ENCODE measurements at regions not wholly inside any gene's neighbourhood (a gene's known extent, or its start where the extent isn't known, plus 50 kb on each side); places are given as distances from the start of the nearest gene placed in this dataset.

GRCh38 chr9:126754436-126755316, 50.2 kb upstream of the ZBTB43 start:
- no peaks in the 10 kb centered on the region for H3K79me2 ChIP-seq
- H4K20me1 ChIP-seq (ENCODE audit: insufficient read depth, poor library complexity, severe bottlenecking), result no peaks in the 10 kb centered on the region
- no peak for TF ChIP-seq EZH2phosphoT487 (IDR thresholded peaks at IDR 0.05; ENCODE audit: low read depth, severe bottlenecking, unreplicated experiment)
- no peak for TF ChIP-seq EZH2 (IDR thresholded peaks at IDR 0.05; ENCODE audit: borderline replicate concordance)
- TF ChIP-seq CTCF (IDR thresholded peaks at IDR 0.05; ENCODE audit: poor library complexity), result no peak
- no peaks in the 10 kb centered on the region for H3K4me1 ChIP-seq (ENCODE audit: insufficient read depth)
- WGBS (ENCODE audit: low lambda C conversion rate, missing lambda C conversion rate), result 54% methylated on average over 19 of the region's 19 CpGs
- no peak overlapping the region for H3K27ac ChIP-seq
- H3K9me3 ChIP-seq (ENCODE audit: low read depth), result no peaks in the 10 kb centered on the region
- DNase-seq (ENCODE audit: low spot score), result no peak
- no peaks in the 10 kb centered on the region for H3K27me3 ChIP-seq
- H3K4me3 ChIP-seq, result no peak overlapping the region
- H3K9me2 ChIP-seq (replicated peaks; ENCODE audit: insufficient read depth), result no peaks in the 10 kb centered on the region
- H2AFZ ChIP-seq, result no peak overlapping the region
- no peaks in the 10 kb centered on the region for H3K36me3 ChIP-seq (replicated peaks; ENCODE audit: insufficient read depth, low read depth)
- H3K4me2 ChIP-seq, result peak overlapping the region; percentile 46
